NCI-H82 treated with DMSO at 0.1 percent for 48 hours (cell line): ENCODE measurements at regions not wholly inside any gene's neighbourhood (a gene's known extent, or its start where the extent isn't known, plus 50 kb on each side); places are given as distances from the start of the nearest gene placed in this dataset.

ENCODE experiments used
- DNase-seq: peaks from one replicate; lab custom pipeline; 2025; ENCODE audit not compliant: unreplicated experiment; lab: John Stamatoyannopoulos, UW

- no peak for DNase-seq
Measured at GRCh38 chr1:185581961-185582725, 152.0 kb upstream of the HMCN1 start.

GRCh38 chr1:185581020-185581419, 153.2 kb upstream of the HMCN1 start:
- no peak for DNase-seq

GRCh38 chr1:185578293-185578692, 155.9 kb upstream of the HMCN1 start:
- DNase-seq = no peak

- no peak for DNase-seq
Measured at GRCh38 chr1:185574139-185574875, 159.9 kb upstream of the HMCN1 start.

- DNase-seq = no peak
Measured at GRCh38 chr1:185573677-185574076, 160.5 kb upstream of the HMCN1 start.

- no peak for DNase-seq
Measured at GRCh38 chr1:185573162-185573561, 161.0 kb upstream of the HMCN1 start.

GRCh38 chr1:185570962-185571361, 163.2 kb upstream of the HMCN1 start:
- no peak for DNase-seq

GRCh38 chr1:185568155-185569123, 165.8 kb upstream of the HMCN1 start:
- DNase-seq = no peak

- DNase-seq = no peak
Measured at GRCh38 chr1:185567440-185567839, 166.8 kb upstream of the HMCN1 start.

- DNase-seq = no peak
Measured at GRCh38 chr1:185566995-185567394, 167.2 kb upstream of the HMCN1 start.

GRCh38 chr1:185565302-185565701, 168.9 kb upstream of the HMCN1 start:
- DNase-seq = no peak

- no peak for DNase-seq
Measured at GRCh38 chr1:185564816-185565215, 169.4 kb upstream of the HMCN1 start.

- DNase-seq = no peak
Measured at GRCh38 chr1:185562461-185563359, 171.5 kb upstream of the HMCN1 start.

GRCh38 chr1:185561629-185562028, 172.6 kb upstream of the HMCN1 start:
- no peak for DNase-seq

- DNase-seq = no peak
Measured at GRCh38 chr1:185560760-185561159, 173.4 kb upstream of the HMCN1 start.

- no peak for DNase-seq
Measured at GRCh38 chr1:185559684-185560331, 174.4 kb upstream of the HMCN1 start.

- no peak for DNase-seq
Measured at GRCh38 chr1:185559151-185559550, 175.0 kb upstream of the HMCN1 start.

- DNase-seq = no peak
Measured at GRCh38 chr1:185556561-185556960, 177.6 kb upstream of the HMCN1 start.

GRCh38 chr1:185555743-185556142, 178.4 kb upstream of the HMCN1 start:
- no peak for DNase-seq

GRCh38 chr1:185551008-185551407, 183.2 kb upstream of the HMCN1 start:
- DNase-seq = no peak
